ENCODE measurements at regions not wholly inside any gene's neighbourhood (a gene's known extent, or its start where the extent isn't known, plus 50 kb on each side); places are given as distances from the start of the nearest gene placed in this dataset.

DNA sequence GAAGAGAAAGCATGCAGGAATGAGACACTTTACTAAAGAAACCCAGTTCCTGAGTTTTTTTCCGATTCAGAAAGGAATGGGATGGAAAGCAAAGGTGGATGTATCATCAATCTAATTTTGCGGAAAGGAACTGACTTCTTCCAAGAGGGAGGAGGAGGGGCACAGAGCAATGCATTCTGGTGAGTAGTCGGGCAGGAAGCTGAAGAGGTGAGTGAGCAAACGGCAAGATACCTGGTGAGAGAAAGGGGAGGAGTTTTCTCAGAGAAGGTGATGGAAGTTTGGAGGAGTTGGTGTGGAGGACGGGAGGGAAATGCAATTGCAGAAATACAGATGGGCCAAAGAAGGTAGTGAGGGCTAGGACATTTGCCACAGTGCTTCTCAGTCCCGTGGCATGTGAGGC is 713.2 kb downstream of the KCNJ2 start:
- no peak for TF ChIP-seq POLR2A (IDR thresholded peaks at IDR 0.05; ENCODE audit: control extremely low read depth in 1 of 2, low read depth in 2 of 2, low read length in 2 of 2)
- no peak for TF ChIP-seq POLR2AphosphoS5 (IDR thresholded peaks at IDR 0.05; ENCODE audit: low read depth, low read length)
- TF ChIP-seq SP1 (IDR thresholded peaks at IDR 0.05; ENCODE audit: low read depth, low read length) = no peak
- TF ChIP-seq, protein P1, sequence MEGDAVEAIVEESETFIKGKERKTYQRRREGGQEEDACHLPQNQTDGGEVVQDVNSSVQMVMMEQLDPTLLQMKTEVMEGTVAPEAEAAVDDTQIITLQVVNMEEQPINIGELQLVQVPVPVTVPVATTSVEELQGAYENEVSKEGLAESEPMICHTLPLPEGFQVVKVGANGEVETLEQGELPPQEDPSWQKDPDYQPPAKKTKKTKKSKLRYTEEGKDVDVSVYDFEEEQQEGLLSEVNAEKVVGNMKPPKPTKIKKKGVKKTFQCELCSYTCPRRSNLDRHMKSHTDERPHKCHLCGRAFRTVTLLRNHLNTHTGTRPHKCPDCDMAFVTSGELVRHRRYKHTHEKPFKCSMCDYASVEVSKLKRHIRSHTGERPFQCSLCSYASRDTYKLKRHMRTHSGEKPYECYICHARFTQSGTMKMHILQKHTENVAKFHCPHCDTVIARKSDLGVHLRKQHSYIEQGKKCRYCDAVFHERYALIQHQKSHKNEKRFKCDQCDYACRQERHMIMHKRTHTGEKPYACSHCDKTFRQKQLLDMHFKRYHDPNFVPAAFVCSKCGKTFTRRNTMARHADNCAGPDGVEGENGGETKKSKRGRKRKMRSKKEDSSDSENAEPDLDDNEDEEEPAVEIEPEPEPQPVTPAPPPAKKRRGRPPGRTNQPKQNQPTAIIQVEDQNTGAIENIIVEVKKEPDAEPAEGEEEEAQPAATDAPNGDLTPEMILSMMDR (IDR thresholded peaks at IDR 0.05; ENCODE audit: control extremely low read depth in 1 of 3, insufficient read depth in 1 of 3, low read depth in 1 of 3, low read length in 3 of 3) = no peak
- no peak for TF ChIP-seq JUN (IDR thresholded peaks at IDR 0.05; ENCODE audit: low read depth, low read length)
- no peak for TF ChIP-seq RFX5 (IDR thresholded peaks at IDR 0.05; ENCODE audit: borderline replicate concordance, low read depth, low read length)
- no peak for TF ChIP-seq HDAC6 (IDR thresholded peaks at IDR 0.05; ENCODE audit: low read depth, low read length)
- TF ChIP-seq, protein P2, sequence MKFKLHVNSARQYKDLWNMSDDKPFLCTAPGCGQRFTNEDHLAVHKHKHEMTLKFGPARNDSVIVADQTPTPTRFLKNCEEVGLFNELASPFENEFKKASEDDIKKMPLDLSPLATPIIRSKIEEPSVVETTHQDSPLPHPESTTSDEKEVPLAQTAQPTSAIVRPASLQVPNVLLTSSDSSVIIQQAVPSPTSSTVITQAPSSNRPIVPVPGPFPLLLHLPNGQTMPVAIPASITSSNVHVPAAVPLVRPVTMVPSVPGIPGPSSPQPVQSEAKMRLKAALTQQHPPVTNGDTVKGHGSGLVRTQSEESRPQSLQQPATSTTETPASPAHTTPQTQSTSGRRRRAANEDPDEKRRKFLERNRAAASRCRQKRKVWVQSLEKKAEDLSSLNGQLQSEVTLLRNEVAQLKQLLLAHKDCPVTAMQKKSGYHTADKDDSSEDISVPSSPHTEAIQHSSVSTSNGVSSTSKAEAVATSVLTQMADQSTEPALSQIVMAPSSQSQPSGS (IDR thresholded peaks at IDR 0.05; ENCODE audit: low read length) = no peak
- no peak for TF ChIP-seq BRCA1 (IDR thresholded peaks at IDR 0.05; ENCODE audit: low read depth, low read length)
- TF ChIP-seq GABPA (IDR thresholded peaks at IDR 0.05; ENCODE audit: borderline replicate concordance, insufficient read depth, low read length) = no peak
- no peak for TF ChIP-seq SIX5 (IDR thresholded peaks at IDR 0.05; ENCODE audit: low read depth, low read length)
- TF ChIP-seq YY1 (IDR thresholded peaks at IDR 0.05; ENCODE audit: low read depth, low read length) = no peak
